ENCODE measurements at regions not wholly inside any gene's neighbourhood (a gene's known extent, or its start where the extent isn't known, plus 50 kb on each side); places are given as distances from the start of the nearest gene placed in this dataset.

GRCh38 chr10:3978174-3978573 is 193.2 kb upstream of the KLF6 start:
- no peaks in the 10 kb centered on the region for H3K4me1 ChIP-seq (ENCODE audit: control insufficient read depth, insufficient read depth, low read length)
- H3K36me3 ChIP-seq (ENCODE audit: control insufficient read depth, insufficient read depth, low read length), result no peaks in the 10 kb centered on the region
- H3K27me3 ChIP-seq (ENCODE audit: control insufficient read depth, insufficient read depth, low read length), result no peaks in the 10 kb centered on the region
- H3K9ac ChIP-seq (ENCODE audit: low read depth, low read length), result no peak overlapping the region
- no peak overlapping the region for H3K4me3 ChIP-seq (ENCODE audit: low read depth, low read length)
- H3K9me3 ChIP-seq (ENCODE audit: control insufficient read depth, insufficient read depth, low read length), result peaks cover 8% of the 10 kb centered on the region; the same call in 1 of the 2 replicates
- no peak overlapping the region for H3K27ac ChIP-seq (ENCODE audit: low read depth, low read length)

DNA sequence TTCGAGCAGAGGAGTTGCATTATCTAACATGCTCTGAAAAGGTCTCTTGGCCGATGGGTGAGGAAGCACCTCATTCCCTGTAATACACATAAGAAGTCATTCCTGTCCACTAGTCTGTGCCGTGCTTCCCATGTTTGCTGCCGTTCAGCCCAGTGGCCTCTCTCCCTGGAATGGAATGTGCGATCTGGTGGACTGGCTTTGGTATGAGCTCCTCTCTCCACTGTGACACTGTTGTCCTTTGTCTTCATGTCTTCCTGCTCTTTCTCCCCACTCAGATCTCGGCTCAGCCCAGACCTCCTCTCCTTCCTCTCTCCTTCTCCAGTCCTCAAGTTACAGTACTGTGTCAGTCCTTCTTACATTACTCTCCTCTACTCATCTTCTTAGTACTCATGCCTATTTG is 192.8 kb upstream of the KLF6 start:
- H3K27me3 ChIP-seq (ENCODE audit: control insufficient read depth, insufficient read depth, low read length), result no peaks in the 10 kb centered on the region
- H3K4me3 ChIP-seq (ENCODE audit: low read depth, low read length), result no peak overlapping the region
- peaks cover 4% of the 10 kb centered on the region; the same call in 1 of the 2 replicates for H3K9me3 ChIP-seq (ENCODE audit: control insufficient read depth, insufficient read depth, low read length)
- H3K4me1 ChIP-seq (ENCODE audit: control insufficient read depth, insufficient read depth, low read length), result no peaks in the 10 kb centered on the region
- H3K36me3 ChIP-seq (ENCODE audit: control insufficient read depth, insufficient read depth, low read length), result no peaks in the 10 kb centered on the region
- H3K9ac ChIP-seq (ENCODE audit: low read depth, low read length), result no peak overlapping the region
- H3K27ac ChIP-seq (ENCODE audit: low read depth, low read length), result no peak overlapping the region

GRCh38 chr10:3976718-3977117 is 191.7 kb upstream of the KLF6 start:
- Histone ChIP-seq H3K9ac (ENCODE audit: low read depth, low read length) (no peak overlapping the region), H3K27ac (ENCODE audit: low read depth, low read length) (no peak overlapping the region), H3K27me3 (ENCODE audit: control insufficient read depth, insufficient read depth, low read length) (no peaks in the 10 kb centered on the region), H3K9me3 (ENCODE audit: control insufficient read depth, insufficient read depth, low read length) (peaks cover 3% of the 10 kb centered on the region; the same call in 1 of the 2 replicates), H3K4me1 (ENCODE audit: control insufficient read depth, insufficient read depth, low read length) (no peaks in the 10 kb centered on the region), H3K4me3 (ENCODE audit: low read depth, low read length) (no peak overlapping the region), H3K36me3 (ENCODE audit: control insufficient read depth, insufficient read depth, low read length) (no peaks in the 10 kb centered on the region)

DNA sequence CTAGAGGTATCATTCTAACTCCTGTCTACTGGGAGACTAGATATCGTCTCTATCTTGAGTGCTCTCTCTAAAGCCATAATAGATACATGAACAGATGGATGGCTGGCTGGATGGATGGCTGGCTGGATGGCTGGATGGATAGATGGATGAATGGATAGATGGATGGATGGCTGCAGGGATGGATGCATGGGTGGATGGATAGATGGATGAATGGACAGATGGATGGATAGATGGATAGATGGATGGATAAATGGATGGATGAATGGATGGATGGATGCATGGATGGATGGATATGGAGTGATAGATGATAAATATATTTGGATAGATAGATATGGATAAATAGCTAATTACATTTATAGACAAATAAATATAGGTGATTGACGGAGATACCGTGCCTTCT is 191.2 kb upstream of the KLF6 start:
- no peak overlapping the region for H3K9ac ChIP-seq (ENCODE audit: low read depth, low read length)
- H3K27ac ChIP-seq (ENCODE audit: low read depth, low read length), result no peak overlapping the region
- H3K4me1 ChIP-seq (ENCODE audit: control insufficient read depth, insufficient read depth, low read length), result no peaks in the 10 kb centered on the region
- H3K36me3 ChIP-seq (ENCODE audit: control insufficient read depth, insufficient read depth, low read length), result no peaks in the 10 kb centered on the region
- H3K4me3 ChIP-seq (ENCODE audit: low read depth, low read length), result no peak overlapping the region
- H3K9me3 ChIP-seq (ENCODE audit: control insufficient read depth, insufficient read depth, low read length), result peaks cover 3% of the 10 kb centered on the region; the same call in 1 of the 2 replicates
- H3K27me3 ChIP-seq (ENCODE audit: control insufficient read depth, insufficient read depth, low read length), result no peaks in the 10 kb centered on the region

GRCh38 chr10:3975016-3975415 is 190.0 kb upstream of the KLF6 start:
- Histone ChIP-seq H3K4me3 (ENCODE audit: low read depth, low read length) (no peak overlapping the region), H3K9me3 (ENCODE audit: control insufficient read depth, insufficient read depth, low read length) (peaks cover 3% of the 10 kb centered on the region; the same call in 1 of the 2 replicates), H3K36me3 (ENCODE audit: control insufficient read depth, insufficient read depth, low read length) (no peaks in the 10 kb centered on the region), H3K27me3 (ENCODE audit: control insufficient read depth, insufficient read depth, low read length) (no peaks in the 10 kb centered on the region), H3K4me1 (ENCODE audit: control insufficient read depth, insufficient read depth, low read length) (no peaks in the 10 kb centered on the region), H3K9ac (ENCODE audit: low read depth, low read length) (no peak overlapping the region), H3K27ac (ENCODE audit: low read depth, low read length) (no peak overlapping the region)

GRCh38 chr10:3972460-3973301 is 187.7 kb upstream of the KLF6 start:
- Histone ChIP-seq H3K27ac (ENCODE audit: low read depth, low read length) (no peak overlapping the region), H3K4me1 (ENCODE audit: control insufficient read depth, insufficient read depth, low read length) (no peaks in the 10 kb centered on the region), H3K4me3 (ENCODE audit: low read depth, low read length) (no peak overlapping the region)

GRCh38 chr10:3971713-3972112 is 186.7 kb upstream of the KLF6 start:
- Histone ChIP-seq H3K4me1 (ENCODE audit: control insufficient read depth, insufficient read depth, low read length) (no peaks in the 10 kb centered on the region), H3K36me3 (ENCODE audit: control insufficient read depth, insufficient read depth, low read length) (no peaks in the 10 kb centered on the region), H3K27ac (ENCODE audit: low read depth, low read length) (no peak overlapping the region), H3K4me3 (ENCODE audit: low read depth, low read length) (no peak overlapping the region), H3K27me3 (ENCODE audit: control insufficient read depth, insufficient read depth, low read length) (no peaks in the 10 kb centered on the region), H3K9me3 (ENCODE audit: control insufficient read depth, insufficient read depth, low read length) (peaks cover 3% of the 10 kb centered on the region; the same call in 1 of the 2 replicates), H3K9ac (ENCODE audit: low read depth, low read length) (no peak overlapping the region)

More at GRCh38 chr10:3972460-3973301, 187.7 kb upstream of the KLF6 start:
- H3K9ac ChIP-seq (ENCODE audit: low read depth, low read length), result no peak overlapping the region
- H3K36me3 ChIP-seq (ENCODE audit: control insufficient read depth, insufficient read depth, low read length), result no peaks in the 10 kb centered on the region
- H3K9me3 ChIP-seq (ENCODE audit: control insufficient read depth, insufficient read depth, low read length), result peaks cover 3% of the 10 kb centered on the region; the same call in 1 of the 2 replicates
- H3K27me3 ChIP-seq (ENCODE audit: control insufficient read depth, insufficient read depth, low read length), result no peaks in the 10 kb centered on the region

GRCh38 chr10:3969876-3970666 is 185.1 kb upstream of the KLF6 start:
- Histone ChIP-seq H3K4me3 (ENCODE audit: low read depth, low read length) (no peak overlapping the region), H3K9ac (ENCODE audit: low read depth, low read length) (no peak overlapping the region), H3K9me3 (ENCODE audit: control insufficient read depth, insufficient read depth, low read length) (no peaks in the 10 kb centered on the region), H3K4me1 (ENCODE audit: control insufficient read depth, insufficient read depth, low read length) (no peaks in the 10 kb centered on the region), H3K27ac (ENCODE audit: low read depth, low read length) (no peak overlapping the region), H3K27me3 (ENCODE audit: control insufficient read depth, insufficient read depth, low read length) (no peaks in the 10 kb centered on the region), H3K36me3 (ENCODE audit: control insufficient read depth, insufficient read depth, low read length) (no peaks in the 10 kb centered on the region)

GRCh38 chr10:3968727-3969126 is 183.7 kb upstream of the KLF6 start:
- H3K9ac ChIP-seq (ENCODE audit: low read depth, low read length), result no peak overlapping the region
- no peaks in the 10 kb centered on the region for H3K4me1 ChIP-seq (ENCODE audit: control insufficient read depth, insufficient read depth, low read length)
- no peaks in the 10 kb centered on the region for H3K36me3 ChIP-seq (ENCODE audit: control insufficient read depth, insufficient read depth, low read length)
- no peaks in the 10 kb centered on the region for H3K27me3 ChIP-seq (ENCODE audit: control insufficient read depth, insufficient read depth, low read length)
- H3K27ac ChIP-seq (ENCODE audit: low read depth, low read length), result no peak overlapping the region
- H3K4me3 ChIP-seq (ENCODE audit: low read depth, low read length), result no peak overlapping the region
- no peaks in the 10 kb centered on the region for H3K9me3 ChIP-seq (ENCODE audit: control insufficient read depth, insufficient read depth, low read length)

DNA sequence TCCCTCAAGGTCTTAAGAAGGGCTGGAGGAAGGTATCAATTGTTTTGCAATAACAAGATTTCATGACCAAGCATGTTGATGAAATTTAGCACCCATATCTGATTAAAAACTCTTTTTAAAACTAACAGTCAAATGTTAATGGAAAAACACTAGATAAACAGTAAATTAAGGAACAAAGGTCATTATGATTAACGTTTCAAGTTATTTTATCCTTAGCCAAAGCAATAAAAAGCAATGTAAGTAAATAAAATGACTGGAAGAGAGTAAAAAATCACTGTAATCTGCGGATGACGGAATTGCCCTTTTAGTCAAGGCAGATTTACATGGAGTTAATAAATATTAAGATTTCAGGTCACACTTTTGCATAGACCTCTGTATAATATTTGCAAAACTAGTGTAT is 179.5 kb upstream of the KLF6 start:
- Histone ChIP-seq H3K27me3 (ENCODE audit: control insufficient read depth, insufficient read depth, low read length) (no peaks in the 10 kb centered on the region), H3K9me3 (ENCODE audit: control insufficient read depth, insufficient read depth, low read length) (no peaks in the 10 kb centered on the region), H3K27ac (ENCODE audit: low read depth, low read length) (no peak overlapping the region), H3K9ac (ENCODE audit: low read depth, low read length) (no peak overlapping the region), H3K36me3 (ENCODE audit: control insufficient read depth, insufficient read depth, low read length) (no peaks in the 10 kb centered on the region), H3K4me3 (ENCODE audit: low read depth, low read length) (no peak overlapping the region), H3K4me1 (ENCODE audit: control insufficient read depth, insufficient read depth, low read length) (peaks cover 21% of the 10 kb centered on the region)

- Histone ChIP-seq H3K4me1 (ENCODE audit: control insufficient read depth, insufficient read depth, low read length) (peaks cover 23% of the 10 kb centered on the region), H3K9me3 (ENCODE audit: control insufficient read depth, insufficient read depth, low read length) (no peaks in the 10 kb centered on the region), H3K27ac (ENCODE audit: low read depth, low read length) (no peak overlapping the region), H3K9ac (ENCODE audit: low read depth, low read length) (no peak overlapping the region), H3K27me3 (ENCODE audit: control insufficient read depth, insufficient read depth, low read length) (no peaks in the 10 kb centered on the region), H3K36me3 (ENCODE audit: control insufficient read depth, insufficient read depth, low read length) (no peaks in the 10 kb centered on the region), H3K4me3 (ENCODE audit: low read depth, low read length) (no peak overlapping the region)
Measured at GRCh38 chr10:3963191-3963673, 178.2 kb upstream of the KLF6 start.

All from HUES48 (cell line).